ENCODE measurements at regions not wholly inside any gene's neighbourhood (a gene's known extent, or its start where the extent isn't known, plus 50 kb on each side); places are given as distances from the start of the nearest gene placed in this dataset.

DNA sequence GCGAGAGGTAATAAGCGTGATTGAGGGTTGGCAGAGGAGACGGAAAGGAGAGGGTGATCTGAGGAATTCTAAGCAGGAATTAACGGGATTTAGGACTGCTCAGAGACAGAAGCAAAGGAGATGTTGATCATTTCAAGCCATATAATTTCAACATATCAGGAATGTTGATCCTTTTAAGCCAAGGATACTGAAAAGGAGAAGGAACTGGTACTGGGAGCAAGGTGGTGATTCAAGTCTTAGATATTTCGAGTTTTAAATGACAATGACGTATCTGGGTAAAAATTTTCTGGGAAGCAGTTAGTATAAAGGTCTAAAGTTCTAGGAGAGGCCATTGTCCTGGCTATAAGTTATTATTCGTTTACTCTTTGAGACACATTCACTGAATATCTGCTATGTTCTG is 91.3 kb upstream of the OGFRL1 start:
- TF ChIP-seq, protein P1, sequence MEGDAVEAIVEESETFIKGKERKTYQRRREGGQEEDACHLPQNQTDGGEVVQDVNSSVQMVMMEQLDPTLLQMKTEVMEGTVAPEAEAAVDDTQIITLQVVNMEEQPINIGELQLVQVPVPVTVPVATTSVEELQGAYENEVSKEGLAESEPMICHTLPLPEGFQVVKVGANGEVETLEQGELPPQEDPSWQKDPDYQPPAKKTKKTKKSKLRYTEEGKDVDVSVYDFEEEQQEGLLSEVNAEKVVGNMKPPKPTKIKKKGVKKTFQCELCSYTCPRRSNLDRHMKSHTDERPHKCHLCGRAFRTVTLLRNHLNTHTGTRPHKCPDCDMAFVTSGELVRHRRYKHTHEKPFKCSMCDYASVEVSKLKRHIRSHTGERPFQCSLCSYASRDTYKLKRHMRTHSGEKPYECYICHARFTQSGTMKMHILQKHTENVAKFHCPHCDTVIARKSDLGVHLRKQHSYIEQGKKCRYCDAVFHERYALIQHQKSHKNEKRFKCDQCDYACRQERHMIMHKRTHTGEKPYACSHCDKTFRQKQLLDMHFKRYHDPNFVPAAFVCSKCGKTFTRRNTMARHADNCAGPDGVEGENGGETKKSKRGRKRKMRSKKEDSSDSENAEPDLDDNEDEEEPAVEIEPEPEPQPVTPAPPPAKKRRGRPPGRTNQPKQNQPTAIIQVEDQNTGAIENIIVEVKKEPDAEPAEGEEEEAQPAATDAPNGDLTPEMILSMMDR (IDR thresholded peaks at IDR 0.05; ENCODE audit: insufficient read depth, low read length, poor library complexity, severe bottlenecking) = no peak
- TF ChIP-seq EZH2phosphoT487 (conservative IDR thresholded peaks at IDR 0.05; ENCODE audit: low read length) = no peak

Data from SU-DHL-6 (cell line).